ENCODE measurements at regions not wholly inside any gene's neighbourhood (a gene's known extent, or its start where the extent isn't known, plus 50 kb on each side); places are given as distances from the start of the nearest gene placed in this dataset.

GRCh38 chr2:114049826-114050225 lies 159.9 kb downstream of the ACTR3 start:
- H3K27ac ChIP-seq (ENCODE audit: control insufficient read depth, insufficient read depth): no peak overlapping the region
- DNase-seq (ENCODE audit: low read depth, low spot score) (no peak), FAIRE-seq (no peak), ATAC-seq (no peak)
- ChIA-PET SMC1A (ENCODE audit: uncharacterized antibody, unreplicated experiment) (no interaction called here), CTCF (no interaction called here), POLR2A (no interaction called here), RAD21 (ENCODE audit: unreplicated experiment) (no interaction called here)
- intact Hi-C loops (cut with micrococcal nuclease; ENCODE audit: unreplicated experiment) (no loop called here), in situ Hi-C loops (cut with MboI) (no loop called here)
- H3K4me2 ChIP-seq (ENCODE audit: control insufficient read depth, insufficient read depth): no peak overlapping the region
- no peaks in the 10 kb centered on the region for H3K36me3 ChIP-seq (ENCODE audit: control insufficient read depth in 2 of 2, insufficient read depth in 2 of 2, low read length in 1 of 2)
- no peaks in the 10 kb centered on the region for H3K79me2 ChIP-seq (ENCODE audit: control insufficient read depth, insufficient read depth, low read length)
- no TSS peak for BruUV-seq (replicated peaks)
- 0% methylated on average over 2 of the region's 2 CpGs for WGBS (ENCODE audit: insufficient coverage, insufficient replicate concordance, low lambda C conversion rate, missing lambda C conversion rate)
- H3K4me1 ChIP-seq (ENCODE audit: control insufficient read depth, insufficient read depth, low read length): no peaks in the 10 kb centered on the region
- no peak overlapping the region for H3K4me3 ChIP-seq
- no peak overlapping the region for H2AFZ ChIP-seq (ENCODE audit: control insufficient read depth, low read depth, low read length)
- no peak overlapping the region for H3K9ac ChIP-seq (ENCODE audit: control insufficient read depth, insufficient read depth, low read length)
- no peaks in the 10 kb centered on the region for H3K9me3 ChIP-seq (replicated peaks; ENCODE audit: control insufficient read depth, insufficient read depth, low read length)
- H3K27me3 ChIP-seq (replicated peaks in 1 of 2; ENCODE audit: control insufficient read depth in 2 of 2, insufficient read depth in 2 of 2, low read length in 1 of 2): no peaks in the 10 kb centered on the region
- H4K20me1 ChIP-seq (ENCODE audit: control insufficient read depth, insufficient read depth): no peaks in the 10 kb centered on the region
- no peak for TF ChIP-seq NRF1 (conservative IDR thresholded peaks at IDR 0.05; ENCODE audit: low read depth, low read length)
- TF ChIP-seq MYB (IDR thresholded peaks at IDR 0.05; ENCODE audit: borderline replicate concordance, low read depth, low read length): no peak
- TF ChIP-seq E2F8 (IDR thresholded peaks at IDR 0.05; ENCODE audit: low read depth, partially characterized antibody): no peak
- TF ChIP-seq SMC3 (IDR thresholded peaks at IDR 0.05; ENCODE audit: borderline replicate concordance, low read length): no peak
- TF ChIP-seq BACH1 (IDR thresholded peaks at IDR 0.05; ENCODE audit: borderline replicate concordance): no peak
- no peak for TF ChIP-seq MEF2A (IDR thresholded peaks at IDR 0.05; ENCODE audit: insufficient read depth, low read depth, low read length)
- TF ChIP-seq USF1 (IDR thresholded peaks at IDR 0.05; ENCODE audit: borderline replicate concordance, extremely low read length, insufficient read depth, low read depth, low read length): no peak
- TF ChIP-seq ZNF24 (IDR thresholded peaks at IDR 0.05): no peak
- TF ChIP-seq EP300 (IDR thresholded peaks at IDR 0.05; ENCODE audit: borderline replicate concordance in 1 of 2, control insufficient read depth in 1 of 2, low read depth in 2 of 2, low read length in 2 of 2): no peak
- TF ChIP-seq RFX5 (IDR thresholded peaks at IDR 0.05; ENCODE audit: low read depth, low read length): no peak
- TF ChIP-seq FOS (IDR thresholded peaks at IDR 0.05; ENCODE audit: borderline replicate concordance, extremely low read depth, insufficient read length): no peak
- TF ChIP-seq RAD21 (IDR thresholded peaks at IDR 0.05; ENCODE audit: insufficient read depth, low read depth, low read length): no peak
- TF ChIP-seq RELA (IDR thresholded peaks at IDR 0.05; ENCODE audit: borderline replicate concordance, partially characterized antibody): no peak
- TF ChIP-seq NFIC (IDR thresholded peaks at IDR 0.05; ENCODE audit: low read depth, low read length): no peak
- no peak for TF ChIP-seq ZBTB4 (CRISPR knock-in tag; IDR thresholded peaks at IDR 0.05)
